GM18511 (cell line): ENCODE measurements at regions not wholly inside any gene's neighbourhood (a gene's known extent, or its start where the extent isn't known, plus 50 kb on each side); places are given as distances from the start of the nearest gene placed in this dataset.
"Not testable (repeated sequence)": the region's sequence is repeated elsewhere in the genome, so short reads cannot be mapped to it uniquely, and the experiment has no call there.

Source experiments
- ATAC-seq: cut with Tn5 transposase; IDR thresholded peaks from one replicate; pipeline ENCODE4 v1.9.1; 2021; ENCODE audit warnings: mild to moderate bottlenecking, moderate library complexity; ENCODE audit not compliant: unreplicated experiment

- no peak for ATAC-seq
These were observed 51.8 kb upstream of the ENPEP start for GRCh38 chr4:110424144-110424543.

GRCh38 chr4:110418641-110419040 is 57.3 kb upstream of the ENPEP start:
- no peak for ATAC-seq

GRCh38 chr4:110417136-110417535 is 58.8 kb upstream of the ENPEP start:
- no peak for ATAC-seq

DNA sequence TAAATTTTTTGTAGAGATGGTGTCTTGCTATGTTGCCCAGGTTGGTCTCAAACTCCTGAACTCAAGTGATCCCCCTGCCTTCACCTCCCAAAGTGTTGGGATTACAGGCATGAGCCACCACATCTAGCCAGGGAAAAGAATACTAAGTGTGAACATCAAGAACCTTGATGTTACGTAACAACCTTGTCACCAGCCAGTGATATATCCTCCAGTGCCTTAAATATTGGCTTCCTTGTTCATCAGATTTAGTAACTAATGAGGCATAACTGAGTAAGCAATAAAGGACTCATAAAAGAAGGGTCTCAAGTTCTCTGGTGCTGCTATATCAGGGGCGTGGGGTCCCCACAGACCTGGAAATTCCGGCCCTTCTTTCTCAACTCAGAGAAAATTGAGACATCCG is 60.5 kb upstream of the ENPEP start:
- no peak for ATAC-seq

DNA sequence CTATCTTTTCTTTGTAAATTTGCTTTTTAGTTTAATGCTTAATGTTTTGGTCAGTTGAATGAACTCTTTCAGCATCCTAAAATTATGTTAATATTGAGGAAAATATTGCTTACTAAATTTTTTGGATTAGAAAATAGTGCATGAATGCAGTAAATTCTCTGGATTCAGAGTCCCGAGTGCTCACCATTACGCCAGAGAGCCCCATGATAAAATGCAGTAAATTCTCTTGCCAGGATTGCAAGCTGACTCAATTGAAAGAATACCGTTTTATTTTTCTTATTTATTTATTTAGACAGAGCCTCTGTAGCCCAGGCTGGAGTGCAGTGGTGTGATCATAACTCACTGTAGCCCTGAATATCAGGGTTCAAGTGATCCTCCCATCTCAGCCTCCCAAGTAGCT is 60.9 kb upstream of the ENPEP start:
- no peak for ATAC-seq

DNA sequence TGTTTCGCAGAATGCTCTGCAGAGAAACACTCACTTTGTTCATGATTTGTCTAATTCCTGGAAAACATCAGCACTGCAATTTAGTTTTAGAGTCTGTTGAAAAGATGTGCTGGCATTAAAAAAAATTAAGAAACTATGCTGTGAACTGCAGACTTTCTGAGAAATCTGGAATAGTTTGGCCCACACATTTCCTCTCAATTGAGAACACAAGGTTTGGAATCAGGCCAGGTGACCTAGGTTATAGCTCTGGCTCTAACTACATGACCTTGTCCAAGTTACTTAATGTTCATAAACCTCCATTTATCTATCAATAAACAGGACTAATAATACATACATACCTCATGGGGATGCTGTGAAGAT is 61.4 kb upstream of the ENPEP start:
- ATAC-seq = no peak

GRCh38 chr4:110413807-110414560 is 62.0 kb upstream of the ENPEP start:
- ATAC-seq = not testable (repeated sequence)

DNA sequence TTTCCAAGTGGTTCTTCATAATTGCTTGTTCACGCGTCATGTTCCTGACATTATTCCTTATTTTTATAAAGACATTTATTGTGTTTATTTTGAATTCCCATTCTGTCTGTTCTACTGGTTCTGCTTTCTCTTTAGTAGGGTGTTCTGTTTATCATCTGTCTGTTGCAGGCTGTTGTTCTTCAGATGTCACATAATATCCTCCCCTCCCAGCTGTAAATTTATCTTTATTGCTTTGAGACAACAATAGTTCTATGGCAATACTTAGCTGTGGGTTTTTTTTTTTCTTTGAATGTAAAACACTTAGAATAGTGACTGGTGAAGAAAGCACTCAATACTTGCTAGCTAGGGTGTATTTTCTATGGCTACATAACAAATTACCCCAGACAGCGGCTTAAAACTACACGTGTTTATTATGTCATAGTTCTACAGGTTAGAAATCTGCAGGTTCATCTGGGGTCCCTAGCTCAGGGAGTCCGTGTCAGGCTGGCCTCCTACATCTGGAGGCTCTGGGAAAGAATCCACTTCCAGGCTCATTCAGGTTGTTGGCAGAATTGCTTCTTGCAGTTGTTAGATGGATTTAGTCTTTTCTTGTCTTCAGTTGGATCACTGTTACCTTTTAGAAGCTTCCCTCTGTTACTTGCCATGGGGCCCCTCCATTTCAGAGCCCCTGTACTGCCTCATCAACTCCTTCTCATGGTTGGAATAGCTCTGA is 63.4 kb upstream of the ENPEP start:
- no peak for ATAC-seq

GRCh38 chr4:110411574-110412011 is 64.4 kb upstream of the ENPEP start:
- no peak for ATAC-seq

DNA sequence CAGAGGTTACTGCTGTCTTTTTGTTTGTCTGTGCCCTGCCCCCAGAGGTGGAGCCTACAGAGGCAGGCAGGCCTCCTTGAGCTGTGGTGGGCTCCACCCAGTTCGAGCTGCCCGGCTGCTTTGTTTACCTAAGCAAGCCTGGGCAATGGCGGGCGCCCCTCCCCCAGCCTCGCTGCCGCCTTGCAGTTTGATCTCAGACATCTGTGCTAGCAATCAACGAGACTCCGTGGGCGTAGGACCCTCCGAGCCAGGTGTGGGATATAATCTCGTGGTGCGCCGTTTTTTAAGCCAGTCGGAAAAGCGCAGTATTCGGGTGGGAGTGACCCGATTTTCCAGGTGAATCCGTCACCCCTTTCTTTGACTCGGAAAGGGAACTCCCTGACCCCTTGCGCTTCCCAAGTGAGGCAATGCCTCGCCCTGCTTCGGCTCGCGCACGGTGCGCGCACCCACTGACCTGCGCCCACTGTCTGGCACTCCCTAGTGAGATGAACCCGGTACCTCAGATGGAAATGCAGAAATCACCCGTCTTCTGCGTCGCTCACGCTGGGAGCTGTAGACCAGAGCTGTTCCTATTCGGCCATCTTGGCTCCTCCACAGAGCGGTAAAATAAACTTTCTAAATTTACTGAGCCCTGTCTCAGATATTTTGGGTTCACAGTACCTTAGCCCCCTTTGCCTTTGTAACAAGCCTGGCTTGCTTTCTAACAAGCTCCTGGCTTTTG is 64.9 kb upstream of the ENPEP start:
- ATAC-seq = not testable (repeated sequence)

DNA sequence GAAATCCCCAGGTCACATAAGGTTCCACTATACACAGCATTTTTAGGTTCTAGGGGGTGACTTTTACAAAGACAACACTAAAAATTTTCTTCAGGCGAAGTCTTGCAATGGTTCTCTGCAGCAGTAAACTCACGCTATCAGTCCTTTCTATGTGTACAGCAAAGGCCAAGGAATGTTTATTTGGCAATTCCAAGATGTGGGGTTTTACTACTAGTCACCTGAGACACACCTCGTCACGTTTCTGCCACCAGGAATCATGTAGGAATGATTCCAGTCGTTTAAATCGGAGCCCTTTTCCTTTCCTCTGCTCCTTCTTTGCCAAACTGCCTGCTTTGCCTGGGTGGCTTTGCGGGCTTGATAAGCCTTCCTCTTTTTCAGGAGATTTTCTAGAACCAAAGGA is 75.9 kb upstream of the ENPEP start:
- ATAC-seq = no peak

DNA sequence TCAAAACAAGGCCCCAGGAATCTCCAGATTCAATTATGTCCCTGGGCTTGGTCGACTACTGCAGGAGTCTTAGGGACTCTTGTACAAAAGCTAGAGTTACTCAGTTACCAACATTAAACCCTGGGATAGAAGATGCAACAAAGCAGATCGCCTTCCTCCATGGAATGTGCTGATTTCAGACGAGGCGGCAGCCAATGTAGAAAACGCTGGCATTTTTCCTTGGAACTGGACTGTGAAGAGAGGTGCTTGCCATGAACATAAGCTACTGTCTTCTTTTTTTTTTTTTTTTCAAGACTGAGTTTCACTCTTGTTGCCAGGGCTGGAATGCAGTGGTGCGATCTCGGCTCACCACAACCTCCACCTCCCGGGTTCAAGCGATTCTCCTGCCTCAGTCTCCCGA is 76.9 kb upstream of the ENPEP start:
- ATAC-seq = not testable (repeated sequence)

DNA sequence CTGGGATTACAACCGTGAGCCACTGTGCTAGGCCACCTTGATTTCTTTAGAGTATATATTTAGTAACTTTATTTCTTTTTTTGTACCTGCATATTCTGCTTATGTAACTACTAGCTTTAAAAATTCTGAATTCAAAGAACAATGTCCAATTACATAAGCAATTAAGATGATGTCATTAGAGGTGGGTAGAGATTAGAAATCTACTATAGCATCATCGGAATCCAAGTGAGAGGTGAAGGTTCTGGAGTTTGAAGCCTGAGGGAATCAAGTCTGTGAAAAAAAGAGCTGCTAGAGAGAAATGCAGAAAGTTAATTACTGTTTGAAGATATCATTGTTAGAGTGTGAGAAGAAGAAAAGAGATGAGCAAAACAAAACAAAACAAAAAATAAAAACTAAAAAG is 79.0 kb upstream of the ENPEP start:
- no peak for ATAC-seq

- ATAC-seq = no peak
These were observed 80.5 kb upstream of the ENPEP start for GRCh38 chr4:110395421-110395820.

GRCh38 chr4:110394871-110395270 is 81.1 kb upstream of the ENPEP start:
- ATAC-seq = no peak

- no peak for ATAC-seq
These were observed 94.2 kb upstream of the ENPEP start for GRCh38 chr4:110381784-110382183.

- no peak for ATAC-seq
These were observed 103.5 kb upstream of the ENPEP start for GRCh38 chr4:110372485-110372884.

- ATAC-seq = no peak
These were observed 104.8 kb upstream of the ENPEP start for GRCh38 chr4:110371016-110371770.

- ATAC-seq = no peak
These were observed 107.5 kb upstream of the ENPEP start for GRCh38 chr4:110368409-110368808.

DNA sequence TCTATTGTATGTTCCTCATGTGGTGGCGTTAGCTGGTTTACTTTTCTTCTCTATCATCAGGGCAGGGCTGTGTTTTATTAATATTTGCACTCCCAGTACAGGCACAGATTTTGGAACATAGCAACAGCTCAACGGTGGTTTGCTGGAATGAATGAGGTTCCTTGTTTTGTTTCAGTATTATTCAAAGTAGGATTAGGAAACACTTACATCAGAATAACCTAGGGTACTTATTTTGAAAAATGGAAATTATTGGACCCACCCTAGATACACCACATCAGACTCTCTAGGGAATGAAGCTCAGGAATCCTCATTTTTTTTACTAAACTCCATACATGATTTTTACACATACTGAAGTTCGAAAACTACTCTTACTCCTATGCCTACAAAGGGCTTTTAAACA is 108.8 kb upstream of the ENPEP start:
- no peak for ATAC-seq

DNA sequence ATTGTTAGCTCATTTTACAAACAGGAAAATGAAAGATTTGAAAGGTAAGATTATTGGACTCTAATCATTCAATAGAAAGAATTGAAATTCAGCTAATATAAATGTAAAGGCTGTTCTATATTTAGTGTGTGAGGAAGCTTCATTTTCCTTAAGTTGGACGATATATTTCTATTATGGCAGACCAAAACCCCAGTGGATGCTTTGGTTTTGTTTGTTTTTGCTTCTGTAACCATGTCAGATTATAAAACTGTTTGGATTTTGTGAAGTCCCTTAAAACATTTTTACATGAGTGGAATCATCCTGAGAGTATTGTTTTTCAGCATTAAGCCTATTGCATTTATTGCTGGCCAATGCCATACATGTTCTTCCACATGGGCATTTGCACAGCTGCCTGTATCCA is 110.2 kb upstream of the ENPEP start:
- ATAC-seq = no peak
